GM18498 (cell line): ENCODE measurements at regions not wholly inside any gene's neighbourhood (a gene's known extent, or its start where the extent isn't known, plus 50 kb on each side); places are given as distances from the start of the nearest gene placed in this dataset.
"Not testable (repeated sequence)": the region's sequence is repeated elsewhere in the genome, so short reads cannot be mapped to it uniquely, and the experiment has no call there.

Experiments used
- ATAC-seq: cut with Tn5 transposase; IDR thresholded peaks from one replicate; pipeline ENCODE4 v1.9.1; 2021; ENCODE audit warnings: mild to moderate bottlenecking, moderate library complexity; ENCODE audit not compliant: unreplicated experiment

GRCh38 chr16:56029026-56029425, 153.9 kb upstream of the CES5A start:
- no peak for ATAC-seq

- ATAC-seq: no peak
Measured at GRCh38 chr16:56022818-56023217, 147.6 kb upstream of the CES5A start.

- no peak for ATAC-seq
Measured at GRCh38 chr16:56019274-56019673, 144.1 kb upstream of the CES5A start.

- ATAC-seq: no peak
Measured at GRCh38 chr16:56013962-56014552, 138.9 kb upstream of the CES5A start.

GRCh38 chr16:56012482-56012811, 137.3 kb upstream of the CES5A start:
- no peak for ATAC-seq

GRCh38 chr16:56011808-56012481, 136.8 kb upstream of the CES5A start:
- ATAC-seq: no peak

GRCh38 chr16:56005958-56006357, 130.8 kb upstream of the CES5A start:
- ATAC-seq: no peak

- ATAC-seq: no peak
Measured at GRCh38 chr16:55999683-56000082, 124.5 kb upstream of the CES5A start.

GRCh38 chr16:55993088-55993487, 117.9 kb upstream of the CES5A start:
- no peak for ATAC-seq

- no peak for ATAC-seq
Measured at GRCh38 chr16:55992551-55992950, 117.4 kb upstream of the CES5A start.

GRCh38 chr16:55991843-55992242, 116.7 kb upstream of the CES5A start:
- no peak for ATAC-seq

GRCh38 chr16:55989569-55989907, 114.4 kb upstream of the CES5A start:
- ATAC-seq: no peak

GRCh38 chr16:55988850-55989568, 113.8 kb upstream of the CES5A start:
- not testable (repeated sequence) for ATAC-seq

- ATAC-seq: no peak
Measured at GRCh38 chr16:55988013-55988412, 112.8 kb upstream of the CES5A start.

- no peak for ATAC-seq
Measured at GRCh38 chr16:55982597-55982996, 107.4 kb upstream of the CES5A start.

GRCh38 chr16:55981557-55981956, 106.4 kb upstream of the CES5A start:
- no peak for ATAC-seq

GRCh38 chr16:55976815-55977214, 101.6 kb upstream of the CES5A start:
- no peak for ATAC-seq

- ATAC-seq: no peak
Measured at GRCh38 chr16:55971447-55971846, 96.3 kb upstream of the CES5A start.

GRCh38 chr16:55968221-55968620, 93.0 kb upstream of the CES5A start:
- no peak for ATAC-seq

GRCh38 chr16:55964923-55965475, 89.8 kb upstream of the CES5A start:
- no peak for ATAC-seq

- ATAC-seq: no peak
Measured at GRCh38 chr16:55955845-55956244, 80.7 kb upstream of the CES5A start.

- ATAC-seq: no peak
Measured at GRCh38 chr16:55955424-55955823, 80.3 kb upstream of the CES5A start.
